Esophagus squamous epithelium (tissue), 4 donors: ENCODE measurements at regions not wholly inside any gene's neighbourhood (a gene's known extent, or its start where the extent isn't known, plus 50 kb on each side); places are given as distances from the start of the nearest gene placed in this dataset.

ENCODE experiments used
- POLR2A ChIP-seq, 4 donors: fragments of 450-650 bp; IDR thresholded peaks; one replicate each; pipeline ENCODE4 v1.6.1; 2017; ENCODE audit warnings: antibody characterized with exemption in 4 of 4, mild to moderate bottlenecking in 4 of 4, moderate library complexity in 3 of 4
- TF ChIP-seq, protein P1 (sequence below), 6 experiments: fragments of 450-650 bp in 4 of 6; fragments of 200-600 bp in 2 of 6; sonication (generic) in 2 of 6; IDR thresholded peaks; one replicate each; pipeline ENCODE4 v1.5.1; 2016 to 2019; ENCODE audit warnings: antibody characterized with exemption in 6 of 6, mild to moderate bottlenecking in 4 of 6, moderate library complexity in 4 of 6

DNA sequence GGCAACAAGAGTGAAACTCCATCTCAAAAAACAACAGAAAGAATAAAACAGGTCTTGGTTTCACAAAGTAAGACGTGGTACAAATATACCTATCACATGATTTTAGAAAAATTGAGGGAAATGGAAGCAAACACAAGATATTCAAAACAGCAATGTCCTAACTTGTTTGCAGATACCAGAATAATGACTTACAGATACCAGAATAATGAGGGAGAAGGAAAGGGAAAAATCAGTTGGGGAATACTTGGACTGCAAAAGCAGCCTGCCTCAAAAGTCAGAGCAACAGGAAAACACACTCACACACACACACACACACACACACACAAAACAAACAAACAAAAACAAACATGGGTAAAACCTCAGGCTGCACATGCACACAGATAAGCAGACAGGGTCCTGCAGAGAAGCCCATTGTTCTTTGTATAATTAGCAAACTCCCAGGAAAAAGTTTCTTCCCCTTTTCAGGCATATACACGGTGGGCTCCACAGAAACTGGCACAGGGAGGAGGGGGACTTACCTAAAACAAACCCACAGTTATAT lies 65.7 kb upstream of the CAPRIN2 start:
- no peak for TF ChIP-seq POLR2A (IDR thresholded peaks at IDR 0.05)
- TF ChIP-seq, protein P1, sequence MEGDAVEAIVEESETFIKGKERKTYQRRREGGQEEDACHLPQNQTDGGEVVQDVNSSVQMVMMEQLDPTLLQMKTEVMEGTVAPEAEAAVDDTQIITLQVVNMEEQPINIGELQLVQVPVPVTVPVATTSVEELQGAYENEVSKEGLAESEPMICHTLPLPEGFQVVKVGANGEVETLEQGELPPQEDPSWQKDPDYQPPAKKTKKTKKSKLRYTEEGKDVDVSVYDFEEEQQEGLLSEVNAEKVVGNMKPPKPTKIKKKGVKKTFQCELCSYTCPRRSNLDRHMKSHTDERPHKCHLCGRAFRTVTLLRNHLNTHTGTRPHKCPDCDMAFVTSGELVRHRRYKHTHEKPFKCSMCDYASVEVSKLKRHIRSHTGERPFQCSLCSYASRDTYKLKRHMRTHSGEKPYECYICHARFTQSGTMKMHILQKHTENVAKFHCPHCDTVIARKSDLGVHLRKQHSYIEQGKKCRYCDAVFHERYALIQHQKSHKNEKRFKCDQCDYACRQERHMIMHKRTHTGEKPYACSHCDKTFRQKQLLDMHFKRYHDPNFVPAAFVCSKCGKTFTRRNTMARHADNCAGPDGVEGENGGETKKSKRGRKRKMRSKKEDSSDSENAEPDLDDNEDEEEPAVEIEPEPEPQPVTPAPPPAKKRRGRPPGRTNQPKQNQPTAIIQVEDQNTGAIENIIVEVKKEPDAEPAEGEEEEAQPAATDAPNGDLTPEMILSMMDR (IDR thresholded peaks at IDR 0.05), result no peak
